ENCODE measurements at regions not wholly inside any gene's neighbourhood (a gene's known extent, or its start where the extent isn't known, plus 50 kb on each side); places are given as distances from the start of the nearest gene placed in this dataset.
"Not testable (repeated sequence)": the region's sequence is repeated elsewhere in the genome, so short reads cannot be mapped to it uniquely, and the experiment has no call there.

DNA sequence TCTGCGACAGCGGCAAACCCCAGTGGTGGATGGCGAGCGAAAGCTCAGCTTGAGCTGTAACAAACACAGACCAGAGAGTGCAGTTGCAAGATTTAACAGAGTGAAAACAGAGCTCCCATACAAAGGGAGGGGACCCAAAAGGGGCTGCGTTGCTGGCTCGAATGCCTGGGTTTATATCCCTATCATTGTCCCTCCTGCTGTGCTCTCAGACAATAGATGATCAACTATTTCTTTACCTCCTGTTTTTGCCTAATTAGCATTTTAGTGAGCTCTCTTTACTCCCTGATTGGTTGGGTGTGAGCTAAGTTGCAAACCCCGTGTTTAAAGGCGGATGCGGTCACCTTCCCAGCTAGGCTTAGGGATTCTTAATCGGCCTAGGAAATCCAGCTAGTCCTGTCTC is 1304.4 kb downstream of the ROBO2 start:
- H3K4me1 ChIP-seq (ENCODE audit: control insufficient read depth, insufficient read depth, low read length), result peaks cover 40% of the 10 kb centered on the region
- H3K36me3 ChIP-seq (ENCODE audit: control insufficient read depth, insufficient read depth, low read length); H3K27me3 ChIP-seq (ENCODE audit: control insufficient read depth, insufficient read depth, low read length); H3K4me3 ChIP-seq (ENCODE audit: low read depth, low read length); H3K9me3 ChIP-seq (ENCODE audit: control insufficient read depth, insufficient read depth, low read length): not testable (repeated sequence)
- peak overlapping the region; percentile 87 for H3K27ac ChIP-seq (ENCODE audit: low read depth, low read length)
- peak overlapping the region; percentile 26; the same call in 1 of the 2 replicates for H3K9ac ChIP-seq (ENCODE audit: low read depth, low read length)

DNA sequence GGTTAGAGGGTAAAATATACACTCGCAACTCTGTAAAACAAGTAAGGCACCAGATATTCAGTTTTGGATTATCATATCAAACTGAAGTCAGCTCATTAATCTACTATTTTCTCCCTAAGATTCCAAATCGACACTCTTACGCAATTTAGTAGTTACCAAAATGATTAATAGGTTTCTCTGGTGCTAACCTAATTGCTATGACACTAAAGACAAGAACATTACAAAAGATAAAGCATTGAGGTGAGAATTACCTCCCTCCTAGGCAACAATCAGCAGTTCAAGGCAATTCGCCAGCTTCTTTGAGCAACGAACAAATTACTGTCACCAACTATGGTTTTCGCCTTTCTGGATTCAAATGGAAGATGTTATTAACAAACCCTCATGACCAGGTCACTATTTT is 1305.0 kb downstream of the ROBO2 start:
- peak overlapping the region; percentile 26; the same call in 1 of the 2 replicates for H3K9ac ChIP-seq (ENCODE audit: low read depth, low read length)
- H3K9me3 ChIP-seq (ENCODE audit: control insufficient read depth, insufficient read depth, low read length), result 0 out of 2 replicates have a peak, but pooled peaks cover 3% of the 10 kb centered on the region
- no peak overlapping the region for H3K4me3 ChIP-seq (ENCODE audit: low read depth, low read length)
- H3K27me3 ChIP-seq (ENCODE audit: control insufficient read depth, insufficient read depth, low read length), result no peaks in the 10 kb centered on the region
- peaks cover 41% of the 10 kb centered on the region for H3K4me1 ChIP-seq (ENCODE audit: control insufficient read depth, insufficient read depth, low read length)
- H3K27ac ChIP-seq (ENCODE audit: low read depth, low read length), result peak overlapping the region; percentile 87
- H3K36me3 ChIP-seq (ENCODE audit: control insufficient read depth, insufficient read depth, low read length), result no peaks in the 10 kb centered on the region

DNA sequence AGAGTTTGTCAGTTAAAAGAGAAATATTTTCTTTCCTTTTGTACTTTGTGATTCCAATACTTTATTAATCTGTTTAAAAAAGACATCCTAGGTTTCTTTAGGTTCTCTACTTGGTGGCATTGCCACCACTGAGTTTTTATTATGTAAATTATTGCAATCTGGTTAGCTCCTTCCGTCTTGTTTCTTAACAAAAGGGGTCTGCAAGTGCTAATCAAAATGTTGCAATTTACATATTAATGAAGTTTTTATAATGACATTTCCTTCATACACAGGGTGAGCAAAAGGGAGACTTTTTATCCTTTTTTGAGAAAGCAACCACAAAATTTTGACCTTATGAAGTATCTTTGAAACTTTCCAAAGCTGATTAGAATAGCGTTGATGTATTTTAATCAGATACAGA is 1307.3 kb downstream of the ROBO2 start:
- Histone ChIP-seq H3K36me3 (ENCODE audit: control insufficient read depth, insufficient read depth, low read length) (no peaks in the 10 kb centered on the region), H3K27ac (ENCODE audit: low read depth, low read length) (peak overlapping the region; percentile 87), H3K4me3 (ENCODE audit: low read depth, low read length) (peak overlapping the region; percentile 13; the same call in 1 of the 2 replicates), H3K4me1 (ENCODE audit: control insufficient read depth, insufficient read depth, low read length) (peaks cover 50% of the 10 kb centered on the region), H3K9ac (ENCODE audit: low read depth, low read length) (no peak overlapping the region), H3K9me3 (ENCODE audit: control insufficient read depth, insufficient read depth, low read length) (no peaks in the 10 kb centered on the region), H3K27me3 (ENCODE audit: control insufficient read depth, insufficient read depth, low read length) (no peaks in the 10 kb centered on the region)

DNA sequence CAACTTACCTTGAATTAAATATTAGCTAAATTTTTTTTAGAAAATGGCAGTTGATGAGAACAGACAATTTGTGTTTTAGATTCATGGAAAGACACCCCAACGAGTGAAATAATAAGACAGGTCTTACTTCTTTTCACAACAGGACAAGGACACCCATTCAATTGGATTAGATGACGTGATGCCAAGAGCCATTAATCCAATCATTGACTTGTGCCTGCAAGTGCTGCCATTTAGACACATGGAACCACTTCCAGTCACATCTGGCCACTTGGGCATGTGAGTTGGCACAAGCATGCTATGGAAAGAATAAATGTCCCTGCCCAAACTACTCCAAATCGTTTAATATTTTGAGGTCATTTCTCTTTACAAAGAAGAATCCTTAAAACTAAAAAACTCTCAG is 1308.8 kb downstream of the ROBO2 start:
- Histone ChIP-seq H3K9me3 (ENCODE audit: control insufficient read depth, insufficient read depth, low read length) (no peaks in the 10 kb centered on the region; the same call in 1 of the 2 replicates), H3K27me3 (ENCODE audit: control insufficient read depth, insufficient read depth, low read length) (no peaks in the 10 kb centered on the region), H3K4me1 (ENCODE audit: control insufficient read depth, insufficient read depth, low read length) (peaks cover 52% of the 10 kb centered on the region), H3K36me3 (ENCODE audit: control insufficient read depth, insufficient read depth, low read length) (no peaks in the 10 kb centered on the region), H3K4me3 (ENCODE audit: low read depth, low read length) (no peak overlapping the region), H3K9ac (ENCODE audit: low read depth, low read length) (no peak overlapping the region), H3K27ac (ENCODE audit: low read depth, low read length) (no peak overlapping the region)

DNA sequence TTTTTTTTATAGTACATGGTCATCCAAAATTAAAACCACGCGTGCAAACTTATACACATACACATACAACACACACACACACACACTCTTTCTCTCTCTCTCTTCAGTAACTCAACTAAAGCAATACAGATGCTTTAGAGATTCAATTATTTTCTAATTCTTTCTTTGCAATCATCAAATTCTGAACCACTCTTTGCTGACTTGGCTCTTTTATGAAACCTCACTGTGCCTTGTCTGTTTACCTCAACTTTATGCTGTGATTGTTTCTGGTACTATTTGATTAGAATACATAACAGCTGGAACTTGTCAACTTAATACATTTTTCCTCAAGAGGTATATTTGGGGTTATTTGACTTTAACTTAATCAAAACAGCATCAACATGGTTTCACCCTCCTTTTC is 1309.7 kb downstream of the ROBO2 start:
- Histone ChIP-seq H3K36me3 (ENCODE audit: control insufficient read depth, insufficient read depth, low read length) (no peaks in the 10 kb centered on the region), H3K4me1 (ENCODE audit: control insufficient read depth, insufficient read depth, low read length) (peaks cover 51% of the 10 kb centered on the region), H3K9me3 (ENCODE audit: control insufficient read depth, insufficient read depth, low read length) (no peaks in the 10 kb centered on the region; the same call in 1 of the 2 replicates), H3K4me3 (ENCODE audit: low read depth, low read length) (no peak overlapping the region), H3K27ac (ENCODE audit: low read depth, low read length) (no peak overlapping the region), H3K27me3 (ENCODE audit: control insufficient read depth, insufficient read depth, low read length) (no peaks in the 10 kb centered on the region), H3K9ac (ENCODE audit: low read depth, low read length) (no peak overlapping the region)

DNA sequence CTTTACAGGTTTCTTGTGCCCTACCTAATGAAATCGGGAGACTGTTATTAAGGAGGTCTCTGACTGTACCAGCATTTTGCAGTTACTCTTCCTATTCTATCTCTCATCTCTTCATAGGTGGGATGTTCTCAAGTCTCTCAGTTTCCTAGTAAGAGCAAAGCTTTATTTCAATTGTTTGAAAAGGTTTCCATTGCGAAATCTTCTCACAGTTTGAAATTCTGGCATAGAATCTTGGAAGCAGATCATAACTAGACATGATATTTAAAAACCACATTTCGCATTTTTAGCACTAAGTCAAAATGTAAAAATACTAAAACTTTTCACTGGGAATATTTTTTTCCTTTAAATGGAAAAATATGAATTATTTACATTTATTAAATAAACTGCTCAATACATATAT is 1311.4 kb downstream of the ROBO2 start:
- Histone ChIP-seq H3K27me3 (ENCODE audit: control insufficient read depth, insufficient read depth, low read length) (no peaks in the 10 kb centered on the region), H3K27ac (ENCODE audit: low read depth, low read length) (no peak overlapping the region), H3K9ac (ENCODE audit: low read depth, low read length) (no peak overlapping the region), H3K36me3 (ENCODE audit: control insufficient read depth, insufficient read depth, low read length) (no peaks in the 10 kb centered on the region), H3K9me3 (ENCODE audit: control insufficient read depth, insufficient read depth, low read length) (peaks cover 4% of the 10 kb centered on the region; the same call in 1 of the 2 replicates), H3K4me3 (ENCODE audit: low read depth, low read length) (no peak overlapping the region), H3K4me1 (ENCODE audit: control insufficient read depth, insufficient read depth, low read length) (peaks cover 33% of the 10 kb centered on the region)

DNA sequence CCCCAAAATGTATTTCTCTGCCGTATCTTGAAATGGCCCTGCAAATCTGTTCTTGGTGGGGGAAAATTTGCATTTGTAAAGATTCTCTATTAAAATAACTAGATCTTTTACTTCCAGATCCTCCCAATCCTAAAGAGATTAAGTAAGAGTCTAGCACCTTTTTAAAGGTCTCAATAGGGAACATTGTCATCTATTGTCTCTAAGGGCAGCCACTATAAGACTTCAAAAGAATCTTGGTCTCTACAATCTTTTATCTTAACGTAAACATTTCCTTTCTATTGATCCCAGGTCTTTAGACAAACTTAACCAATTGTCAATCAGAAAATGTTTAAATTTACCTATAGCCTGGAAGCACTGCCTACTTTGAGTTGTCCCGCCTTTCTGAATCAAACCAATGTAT is 1313.3 kb downstream of the ROBO2 start:
- no peak overlapping the region for H3K9ac ChIP-seq (ENCODE audit: low read depth, low read length)
- H3K4me1 ChIP-seq (ENCODE audit: control insufficient read depth, insufficient read depth, low read length), result peaks cover 17% of the 10 kb centered on the region; the same call in 1 of the 2 replicates
- H3K9me3 ChIP-seq (ENCODE audit: control insufficient read depth, insufficient read depth, low read length), result peaks cover 4% of the 10 kb centered on the region; the same call in 1 of the 2 replicates
- no peaks in the 10 kb centered on the region for H3K27me3 ChIP-seq (ENCODE audit: control insufficient read depth, insufficient read depth, low read length)
- no peaks in the 10 kb centered on the region for H3K36me3 ChIP-seq (ENCODE audit: control insufficient read depth, insufficient read depth, low read length)
- no peak overlapping the region for H3K4me3 ChIP-seq (ENCODE audit: low read depth, low read length)
- H3K27ac ChIP-seq (ENCODE audit: low read depth, low read length), result peak overlapping the region; percentile 47

DNA sequence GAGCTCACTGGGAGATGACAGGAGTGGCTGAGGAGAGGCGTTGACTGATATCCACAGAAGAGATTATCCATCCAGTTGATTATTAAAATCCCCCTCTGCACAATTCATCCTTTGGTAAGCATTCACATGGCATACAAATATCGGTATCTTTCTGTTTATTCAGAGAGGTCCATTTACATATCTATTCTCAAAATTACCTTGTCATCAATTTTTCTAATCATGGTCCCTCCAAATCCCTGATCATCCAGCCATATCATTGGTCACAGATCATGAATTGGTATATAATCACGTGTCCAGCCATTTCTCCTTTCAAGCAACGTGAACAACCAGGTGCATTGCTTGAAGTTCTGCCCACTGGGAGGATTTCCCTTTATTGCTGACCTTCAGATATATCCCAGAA is 1321.0 kb downstream of the ROBO2 start:
- Histone ChIP-seq H3K4me1 (ENCODE audit: control insufficient read depth, insufficient read depth, low read length) (no peaks in the 10 kb centered on the region), H3K9ac (ENCODE audit: low read depth, low read length) (no peak overlapping the region), H3K27me3 (ENCODE audit: control insufficient read depth, insufficient read depth, low read length) (no peaks in the 10 kb centered on the region), H3K9me3 (ENCODE audit: control insufficient read depth, insufficient read depth, low read length) (no peaks in the 10 kb centered on the region), H3K4me3 (ENCODE audit: low read depth, low read length) (no peak overlapping the region), H3K36me3 (ENCODE audit: control insufficient read depth, insufficient read depth, low read length) (no peaks in the 10 kb centered on the region), H3K27ac (ENCODE audit: low read depth, low read length) (no peak overlapping the region)

DNA sequence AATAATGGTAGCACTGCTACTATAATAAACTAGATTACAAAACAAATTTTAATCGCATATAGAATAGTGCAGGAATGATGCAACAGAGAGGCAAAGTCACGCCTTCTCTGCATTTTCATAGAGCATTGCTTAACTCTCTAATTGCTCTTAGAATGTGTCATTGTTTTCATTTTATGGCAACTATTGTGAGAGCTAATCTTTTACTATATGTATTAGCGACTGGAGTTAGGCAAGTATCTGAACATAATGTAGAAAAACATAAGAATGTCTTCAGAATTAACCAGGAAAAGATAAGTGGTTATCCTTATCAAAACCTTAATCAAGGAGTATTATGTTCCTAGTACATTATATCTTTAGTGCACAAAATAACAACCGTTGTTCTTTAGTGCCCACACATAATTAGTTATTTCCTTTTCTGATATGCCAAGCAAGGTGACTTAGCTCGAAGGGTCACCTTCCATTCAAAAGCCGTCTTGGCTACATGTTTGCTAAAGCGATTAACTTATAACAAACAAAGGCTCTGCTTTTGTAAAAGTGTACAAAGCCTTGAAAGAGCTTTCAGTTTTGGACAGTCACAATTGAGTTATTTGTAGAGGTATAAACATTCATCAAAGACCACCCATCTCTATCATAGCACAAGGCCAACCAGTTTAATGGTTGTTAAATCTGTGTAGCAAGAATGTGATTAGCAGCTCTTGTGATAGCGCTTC is 1328.9 kb downstream of the ROBO2 start:
- Histone ChIP-seq H3K36me3 (ENCODE audit: control insufficient read depth, insufficient read depth, low read length) (no peaks in the 10 kb centered on the region), H3K9me3 (ENCODE audit: control insufficient read depth, insufficient read depth, low read length) (no peaks in the 10 kb centered on the region), H3K27me3 (ENCODE audit: control insufficient read depth, insufficient read depth, low read length) (no peaks in the 10 kb centered on the region), H3K4me3 (ENCODE audit: low read depth, low read length) (no peak overlapping the region), H3K4me1 (ENCODE audit: control insufficient read depth, insufficient read depth, low read length) (no peaks in the 10 kb centered on the region), H3K27ac (ENCODE audit: low read depth, low read length) (no peak overlapping the region), H3K9ac (ENCODE audit: low read depth, low read length) (no peak overlapping the region)

DNA sequence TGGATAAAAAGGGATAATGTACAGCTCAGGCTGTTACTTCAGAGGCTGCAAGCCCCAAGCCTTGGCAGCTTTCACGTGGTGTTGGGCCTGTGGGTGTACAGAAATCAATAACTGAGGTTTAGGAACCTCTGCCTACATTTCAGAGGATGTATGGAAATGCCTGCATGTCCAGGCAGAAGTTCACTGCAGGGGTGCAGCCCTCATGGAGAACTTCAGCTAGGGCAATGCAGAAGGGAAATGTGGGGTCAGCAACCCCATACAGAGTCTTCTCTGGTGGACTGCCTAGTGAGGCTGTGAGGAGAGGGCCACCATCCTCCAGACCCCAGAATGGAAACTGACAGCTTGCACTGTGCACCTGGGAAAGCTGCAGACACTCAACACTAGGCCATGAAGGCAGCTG is 1350.3 kb downstream of the ROBO2 start:
- Histone ChIP-seq H3K27me3 (ENCODE audit: control insufficient read depth, insufficient read depth, low read length) (no peaks in the 10 kb centered on the region), H3K4me3 (ENCODE audit: low read depth, low read length) (no peak overlapping the region; the same call in 1 of the 2 replicates), H3K9ac (ENCODE audit: low read depth, low read length) (no peak overlapping the region), H3K27ac (ENCODE audit: low read depth, low read length) (no peak overlapping the region), H3K9me3 (ENCODE audit: control insufficient read depth, insufficient read depth, low read length) (peaks cover 45% of the 10 kb centered on the region), H3K4me1 (ENCODE audit: control insufficient read depth, insufficient read depth, low read length) (no peaks in the 10 kb centered on the region), H3K36me3 (ENCODE audit: control insufficient read depth, insufficient read depth, low read length) (no peaks in the 10 kb centered on the region)

DNA sequence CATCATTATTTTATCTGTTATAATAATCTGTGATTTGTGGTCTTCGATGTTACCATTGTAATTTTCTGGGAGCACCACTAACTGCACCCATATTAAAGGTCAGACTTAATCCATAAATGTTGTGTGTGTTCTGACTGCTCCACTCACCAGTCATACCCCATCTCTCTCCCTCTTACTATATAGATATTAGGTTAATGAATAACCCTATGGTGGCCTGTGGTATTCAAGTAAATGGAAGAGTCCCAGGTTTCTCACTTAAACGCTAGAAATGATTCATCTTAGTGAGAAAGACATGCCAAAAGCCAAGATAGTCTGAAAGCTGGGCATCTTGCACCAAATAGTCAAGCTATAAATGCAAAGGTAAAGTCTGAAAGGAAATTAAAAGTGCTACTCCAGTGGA is 1358.5 kb downstream of the ROBO2 start:
- no peaks in the 10 kb centered on the region for H3K9me3 ChIP-seq (ENCODE audit: control insufficient read depth, insufficient read depth, low read length)
- H3K9ac ChIP-seq (ENCODE audit: low read depth, low read length), result no peak overlapping the region
- H3K4me1 ChIP-seq (ENCODE audit: control insufficient read depth, insufficient read depth, low read length), result no peaks in the 10 kb centered on the region
- H3K36me3 ChIP-seq (ENCODE audit: control insufficient read depth, insufficient read depth, low read length), result no peaks in the 10 kb centered on the region
- H3K4me3 ChIP-seq (ENCODE audit: low read depth, low read length), result no peak overlapping the region
- no peak overlapping the region for H3K27ac ChIP-seq (ENCODE audit: low read depth, low read length)
- no peaks in the 10 kb centered on the region for H3K27me3 ChIP-seq (ENCODE audit: control insufficient read depth, insufficient read depth, low read length)
